ENCODE measurements at regions not wholly inside any gene's neighbourhood (a gene's known extent, or its start where the extent isn't known, plus 50 kb on each side); places are given as distances from the start of the nearest gene placed in this dataset.

DNA sequence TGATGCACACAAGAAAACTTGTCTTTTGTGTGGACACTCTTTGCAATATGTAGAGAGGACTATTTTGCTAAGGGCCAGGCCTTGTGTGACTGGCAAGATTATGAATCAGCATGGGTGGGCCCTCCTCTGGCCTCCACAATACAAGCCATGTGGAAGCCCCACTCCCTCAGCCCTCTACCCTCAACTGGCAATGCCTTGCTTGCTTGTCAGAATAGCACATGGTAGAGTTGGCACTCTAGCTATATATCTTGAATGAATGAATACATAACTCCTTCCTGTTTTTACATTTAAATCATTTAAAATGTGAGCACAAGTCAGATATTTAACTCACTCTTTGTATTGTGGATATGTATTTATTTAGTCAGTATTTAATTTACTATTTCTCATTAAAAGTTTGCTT lies 805.4 kb upstream of the GYPC start:
- H3K9me3 ChIP-seq = no peaks in the 10 kb centered on the region
- intact Hi-C loops (cut with DNase I) = no loop called here

DNA sequence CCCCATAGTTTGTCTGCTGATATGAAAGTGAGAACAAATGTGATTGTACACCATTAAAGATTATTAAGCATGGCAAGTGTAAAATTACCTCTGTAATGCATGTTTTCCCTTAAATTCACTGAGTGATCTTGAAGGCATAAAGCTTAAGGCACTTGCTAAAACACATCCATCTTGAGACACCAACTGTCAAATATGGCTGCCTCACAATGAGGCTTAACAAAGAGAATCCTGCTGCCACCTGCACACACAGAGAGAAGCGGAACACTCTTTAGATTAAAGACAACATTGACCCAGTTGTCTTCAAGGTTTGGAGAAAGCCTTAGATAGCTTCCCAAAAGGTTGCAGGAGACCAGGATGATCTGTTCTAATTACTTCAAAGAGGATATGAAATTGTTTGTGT lies 803.6 kb upstream of the GYPC start:
- 90 to 92% methylated on average over 1 of the region's 1 CpG for WGBS, 2 donors
- Histone ChIP-seq H3K4me1 (no peaks in the 10 kb centered on the region), H3K4me3 (replicated peaks in 1 of 3) (no peak overlapping the region), H3K27ac (no peak overlapping the region), H3K36me3 (no peaks in the 10 kb centered on the region), H3K27me3 (no peaks in the 10 kb centered on the region), H3K9me3 (no peaks in the 10 kb centered on the region)
- DNase-seq = no peak
- intact Hi-C loops (cut with DNase I) = no loop called here
- no peak for TF ChIP-seq POLR2A (IDR thresholded peaks at IDR 0.05)
- TF ChIP-seq, protein P1, sequence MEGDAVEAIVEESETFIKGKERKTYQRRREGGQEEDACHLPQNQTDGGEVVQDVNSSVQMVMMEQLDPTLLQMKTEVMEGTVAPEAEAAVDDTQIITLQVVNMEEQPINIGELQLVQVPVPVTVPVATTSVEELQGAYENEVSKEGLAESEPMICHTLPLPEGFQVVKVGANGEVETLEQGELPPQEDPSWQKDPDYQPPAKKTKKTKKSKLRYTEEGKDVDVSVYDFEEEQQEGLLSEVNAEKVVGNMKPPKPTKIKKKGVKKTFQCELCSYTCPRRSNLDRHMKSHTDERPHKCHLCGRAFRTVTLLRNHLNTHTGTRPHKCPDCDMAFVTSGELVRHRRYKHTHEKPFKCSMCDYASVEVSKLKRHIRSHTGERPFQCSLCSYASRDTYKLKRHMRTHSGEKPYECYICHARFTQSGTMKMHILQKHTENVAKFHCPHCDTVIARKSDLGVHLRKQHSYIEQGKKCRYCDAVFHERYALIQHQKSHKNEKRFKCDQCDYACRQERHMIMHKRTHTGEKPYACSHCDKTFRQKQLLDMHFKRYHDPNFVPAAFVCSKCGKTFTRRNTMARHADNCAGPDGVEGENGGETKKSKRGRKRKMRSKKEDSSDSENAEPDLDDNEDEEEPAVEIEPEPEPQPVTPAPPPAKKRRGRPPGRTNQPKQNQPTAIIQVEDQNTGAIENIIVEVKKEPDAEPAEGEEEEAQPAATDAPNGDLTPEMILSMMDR (IDR thresholded peaks at IDR 0.05) = no peak

More for the DNA sequence above, 805.4 kb upstream of the GYPC start:
- Histone ChIP-seq H3K27me3 (no peaks in the 10 kb centered on the region), H3K36me3 (no peaks in the 10 kb centered on the region), H3K4me1 (no peaks in the 10 kb centered on the region), H3K27ac (no peak overlapping the region), H3K4me3 (replicated peaks in 1 of 3) (no peak overlapping the region)
- no peak for DNase-seq
- TF ChIP-seq, protein P1 (IDR thresholded peaks at IDR 0.05) = no peak
- no peak for TF ChIP-seq POLR2A (IDR thresholded peaks at IDR 0.05)

DNA sequence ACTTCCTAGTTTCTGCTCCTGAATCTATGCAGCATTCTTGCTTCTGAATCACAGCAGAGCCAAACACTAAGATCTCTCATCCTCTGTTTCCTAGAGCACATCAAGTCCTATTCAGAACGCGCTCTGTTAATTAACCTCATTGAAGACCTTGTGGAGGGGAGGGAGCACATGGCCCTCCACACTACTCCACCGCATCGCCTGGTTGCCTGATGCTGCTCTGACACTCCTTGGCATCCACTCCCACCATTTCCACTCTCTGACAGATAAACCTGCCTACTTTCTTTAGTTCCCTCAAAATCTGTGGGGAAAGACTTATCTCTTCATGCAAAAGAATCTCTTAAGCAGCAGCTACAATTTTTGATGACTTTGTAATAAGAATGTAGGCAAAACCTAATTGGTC lies 802.3 kb upstream of the GYPC start:
- WGBS, 2 donors = 89 to 90% methylated on average over 4 of the region's 4 CpGs
- Histone ChIP-seq H3K4me3 (replicated peaks in 1 of 3) (no peak overlapping the region), H3K9me3 (no peaks in the 10 kb centered on the region), H3K27ac (no peak overlapping the region), H3K36me3 (no peaks in the 10 kb centered on the region), H3K4me1 (no peaks in the 10 kb centered on the region), H3K27me3 (no peaks in the 10 kb centered on the region)
- intact Hi-C loops (cut with DNase I) = no loop called here
- DNase-seq = no peak
- TF ChIP-seq POLR2A (IDR thresholded peaks at IDR 0.05) = no peak

DNA sequence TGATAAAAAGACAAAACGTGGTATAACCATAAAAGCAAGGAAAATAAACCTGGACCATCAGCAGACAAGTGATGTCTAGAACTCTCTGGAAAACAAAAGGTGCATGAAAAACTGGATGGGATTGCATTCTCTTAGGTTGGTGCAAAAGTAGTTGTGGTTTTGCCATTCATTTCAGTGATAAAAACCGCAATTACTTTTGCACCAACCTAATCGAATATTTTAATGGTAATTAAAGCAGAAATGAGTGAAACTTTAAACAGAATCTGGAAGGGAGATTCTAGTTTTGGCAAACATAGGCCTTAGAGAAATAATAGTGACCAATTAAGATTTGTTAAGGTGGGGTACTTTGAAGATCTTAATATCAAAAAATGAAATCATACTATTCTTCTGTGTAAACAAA lies 800.8 kb upstream of the GYPC start:
- intact Hi-C loops (cut with DNase I) = no loop called here

DNA sequence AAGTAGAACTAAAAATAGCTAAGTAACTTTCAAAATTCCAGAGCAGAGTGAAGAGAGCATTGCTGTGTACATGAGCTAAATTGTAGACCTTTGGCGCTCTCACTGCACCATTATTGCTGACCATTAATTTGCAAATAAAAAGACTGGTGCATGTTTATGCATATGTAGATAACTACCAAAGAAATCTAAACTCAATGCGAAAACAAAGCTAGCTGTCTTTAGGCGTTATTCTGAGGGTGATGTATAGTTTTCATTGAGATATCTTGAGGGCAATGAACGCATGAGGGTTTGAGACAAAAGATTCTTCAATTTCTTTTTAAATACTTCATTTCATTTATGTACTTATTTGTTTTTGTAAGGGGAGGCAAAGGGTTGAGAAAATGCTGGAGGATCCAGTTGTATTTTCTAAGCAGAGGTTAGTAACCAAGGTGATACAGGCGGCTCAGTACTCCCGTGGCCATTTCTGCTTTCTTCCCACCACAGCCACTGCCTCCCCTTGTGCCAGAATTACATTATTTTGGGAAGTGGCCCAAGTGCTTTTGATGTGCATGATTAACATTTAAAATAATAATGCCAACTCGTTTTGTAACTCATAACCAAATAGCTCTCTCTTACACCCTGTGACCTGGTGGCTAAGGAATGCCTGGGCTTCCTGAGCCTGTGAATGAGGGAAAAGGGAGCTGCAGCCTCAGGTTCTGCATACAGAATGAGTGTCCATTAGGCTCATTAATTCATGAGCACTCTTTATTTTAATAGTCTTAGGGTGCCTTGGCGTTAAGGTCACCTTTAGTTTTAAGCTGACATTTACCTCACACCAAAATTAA lies 797.8 kb upstream of the GYPC start:
- intact Hi-C loops (cut with DNase I) = no loop called here
- no peak for TF ChIP-seq POLR2A (IDR thresholded peaks at IDR 0.05)
- TF ChIP-seq, protein P1 (IDR thresholded peaks at IDR 0.05) = no peak
- Histone ChIP-seq H3K36me3 (no peaks in the 10 kb centered on the region), H3K4me3 (replicated peaks in 1 of 3) (no peak overlapping the region), H3K9me3 (no peaks in the 10 kb centered on the region), H3K27me3 (no peaks in the 10 kb centered on the region), H3K27ac (no peak overlapping the region), H3K4me1 (no peaks in the 10 kb centered on the region)
- 78 to 79% methylated on average over 8 of the region's 8 CpGs for WGBS, 2 donors
- DNase-seq = no peak

More for the DNA sequence above, 800.8 kb upstream of the GYPC start:
- Histone ChIP-seq H3K27me3 (no peaks in the 10 kb centered on the region), H3K9me3 (no peaks in the 10 kb centered on the region), H3K36me3 (no peaks in the 10 kb centered on the region), H3K4me1 (no peaks in the 10 kb centered on the region), H3K27ac (no peak overlapping the region), H3K4me3 (replicated peaks in 1 of 3) (no peak overlapping the region)
- TF ChIP-seq, protein P1 (IDR thresholded peaks at IDR 0.05) = no peak
- TF ChIP-seq POLR2A (IDR thresholded peaks at IDR 0.05) = no peak
- no peak for DNase-seq
- 79 to 82% methylated on average over 3 of the region's 3 CpGs for WGBS, 2 donors
